GM10248 (cell line): ENCODE measurements at regions not wholly inside any gene's neighbourhood (a gene's known extent, or its start where the extent isn't known, plus 50 kb on each side); places are given as distances from the start of the nearest gene placed in this dataset.

Source experiments
- CTCF ChIA-PET: fragments of 300-600 bp; sonication (Branson Sonifier 250); formaldehyde crosslinking; extraction: SDS; loops from one replicate; lab custom pipeline; 2021; ENCODE audit warnings: antibody characterized with exemption; lab: Yijun Ruan, JAX
- POLR2A ChIA-PET: fragments of 350-650 bp; sonication (Branson Sonifier 250); formaldehyde crosslinking; extraction: SDS; loops from one replicate; lab custom pipeline; 2020; ENCODE audit warnings: antibody characterized with exemption; lab: Yijun Ruan, JAX
- DNase-seq: peaks from one replicate; pipeline ENCODE4 v3.0.0; 2012; ENCODE audit errors: extremely low spot score
- CTCF ChIP-seq: IDR thresholded peaks from 2 replicates; pipeline ENCODE4 v1.5.1; 2012; ENCODE audit warnings: mild to moderate bottlenecking, low read depth; ENCODE audit errors: extremely low read depth, missing control alignments, control extremely low read depth

- CTCF ChIA-PET, result interaction anchor here (0.8 kb wide), 1 partner anchor 9 kb away, joined by 3 read pairs; no protein-coding TSS in a partner anchor
- no peak for DNase-seq
- POLR2A ChIA-PET, result no interaction called here
- TF ChIP-seq CTCF, result no peak
These were observed 169.9 kb downstream of the COX18 start for GRCh38 chr4:72899621-72900020.

GRCh38 chr4:72899214-72899613 is 170.3 kb downstream of the COX18 start:
- POLR2A ChIA-PET, result no interaction called here
- TF ChIP-seq CTCF, result no peak
- no peak for DNase-seq
- CTCF ChIA-PET, result interaction anchor here (0.8 kb wide), 1 partner anchor 9 kb away, joined by 3 read pairs; no protein-coding TSS in a partner anchor

- CTCF ChIA-PET, result interaction anchor here (1.6 kb wide), 1 partner anchor 10 kb away, joined by 3 read pairs; no protein-coding TSS in a partner anchor
- POLR2A ChIA-PET, result no interaction called here
- DNase-seq, result no peak
- TF ChIP-seq CTCF, result no peak
These were observed 173.0 kb downstream of the COX18 start for GRCh38 chr4:72896515-72896914.

- POLR2A ChIA-PET, result no interaction called here
- no peak for TF ChIP-seq CTCF
- DNase-seq, result no peak
- CTCF ChIA-PET, result interaction anchor here (1.6 kb wide), 1 partner anchor 8 kb away, joined by 3 read pairs; no protein-coding TSS in a partner anchor
These were observed 174.1 kb downstream of the COX18 start for GRCh38 chr4:72895408-72895807.

GRCh38 chr4:72893354-72894066 is 176.0 kb downstream of the COX18 start:
- no peak for TF ChIP-seq CTCF
- ChIA-PET POLR2A (no interaction called here), CTCF (interaction anchor here (1.5 kb wide), 1 partner anchor 8 kb away, joined by 5 read pairs; no protein-coding TSS in a partner anchor)
- no peak for DNase-seq

GRCh38 chr4:72888331-72888730 is 181.2 kb downstream of the COX18 start:
- POLR2A ChIA-PET, result no interaction called here
- DNase-seq, result no peak
- CTCF ChIA-PET, result no interaction called here
- no peak for TF ChIP-seq CTCF
